ENCODE measurements at regions not wholly inside any gene's neighbourhood (a gene's known extent, or its start where the extent isn't known, plus 50 kb on each side); places are given as distances from the start of the nearest gene placed in this dataset.

GRCh38 chr16:14341324-14342225 is 270.5 kb downstream of the MRTFB start:
- Histone ChIP-seq H2AFZ (replicated peaks; ENCODE audit: low read length, poor library complexity) (no peak overlapping the region), H4K91ac (ENCODE audit: insufficient read depth, low read depth, low read length) (no peak overlapping the region), H3K4me3 (ENCODE audit: insufficient read depth, low read depth, low read length) (no peak overlapping the region), H3K4ac (ENCODE audit: low read depth, low read length) (no peak overlapping the region), H3K23ac (ENCODE audit: low read depth, low read length) (no peak overlapping the region), H3K27me3 (ENCODE audit: control insufficient read depth, insufficient read depth, low read length) (no peaks in the 10 kb centered on the region), H2BK5ac (ENCODE audit: low read depth, low read length, poor library complexity, severe bottlenecking) (no peak overlapping the region), H3K9me1 (ENCODE audit: insufficient read depth, low read length) (no peaks in the 10 kb centered on the region), H4K20me1 (ENCODE audit: insufficient read depth, low read length) (no peaks in the 10 kb centered on the region), H3K9ac (ENCODE audit: low read depth, low read length) (no peak overlapping the region), H3K4me1 (ENCODE audit: control insufficient read depth, insufficient read depth, low read length) (peaks cover 4% of the 10 kb centered on the region), H4K8ac (ENCODE audit: low read depth in 2 of 2, low read length in 2 of 2) (no peak overlapping the region), H3K79me1 (ENCODE audit: low read depth in 1 of 2, low read length in 2 of 2) (no peaks in the 10 kb centered on the region), H3K27ac (ENCODE audit: insufficient read depth, low read length) (no peak overlapping the region), H3K56ac (ENCODE audit: extremely low read depth, insufficient read depth, low read length) (no peak overlapping the region), H2AK9ac (replicated peaks; ENCODE audit: low read depth, low read length, poor library complexity) (no peak overlapping the region), H2BK20ac (ENCODE audit: low read depth, low read length) (no peak overlapping the region), H3K4me2 (ENCODE audit: low read depth, low read length) (no peak overlapping the region), H3K18ac (ENCODE audit: low read depth, low read length) (no peak overlapping the region), H2BK15ac (ENCODE audit: low read depth, low read length) (no peak overlapping the region), H3K9me3 (ENCODE audit: control insufficient read depth, insufficient read depth, low read length) (peaks cover 5% of the 10 kb centered on the region), H4K5ac (ENCODE audit: low read depth, low read length) (no peak overlapping the region), H2AK5ac (ENCODE audit: low read depth, low read length) (no peak overlapping the region), H3K14ac (replicated peaks; ENCODE audit: low read depth, low read length) (no peak overlapping the region), H3K36me3 (ENCODE audit: control insufficient read depth, insufficient read depth, low read length) (no peaks in the 10 kb centered on the region), H2BK120ac (ENCODE audit: low read depth, low read length) (no peak overlapping the region)
- TF ChIP-seq CHD1 (IDR thresholded peaks at IDR 0.05; ENCODE audit: low read depth, low read length) (no peak), ELK1 (IDR thresholded peaks at IDR 0.05; ENCODE audit: borderline replicate concordance, low read depth, low read length) (no peak), NFE2L2 (IDR thresholded peaks at IDR 0.05; ENCODE audit: low read depth, low read length) (no peak), BHLHE40 (IDR thresholded peaks at IDR 0.05; ENCODE audit: low read depth, low read length) (no peak), RAD21 (IDR thresholded peaks at IDR 0.05; ENCODE audit: low read length) (no peak), RFX5 (IDR thresholded peaks at IDR 0.05; ENCODE audit: low read depth, low read length) (no peak), FOS (IDR thresholded peaks at IDR 0.05; ENCODE audit: low read depth, low read length) (no peak), MAFK (IDR thresholded peaks at IDR 0.05; ENCODE audit: low read depth, low read length) (no peak), MXI1 (IDR thresholded peaks at IDR 0.05; ENCODE audit: borderline replicate concordance, low read depth, low read length) (no peak), CEBPB (IDR thresholded peaks at IDR 0.05; ENCODE audit: low read depth, low read length) (no peak), POLR2A (IDR thresholded peaks at IDR 0.05; ENCODE audit: low read depth, low read length) (no peak), MAZ (IDR thresholded peaks at IDR 0.05; ENCODE audit: borderline replicate concordance, low read depth, low read length) (no peak)
- TF ChIP-seq, protein P1, sequence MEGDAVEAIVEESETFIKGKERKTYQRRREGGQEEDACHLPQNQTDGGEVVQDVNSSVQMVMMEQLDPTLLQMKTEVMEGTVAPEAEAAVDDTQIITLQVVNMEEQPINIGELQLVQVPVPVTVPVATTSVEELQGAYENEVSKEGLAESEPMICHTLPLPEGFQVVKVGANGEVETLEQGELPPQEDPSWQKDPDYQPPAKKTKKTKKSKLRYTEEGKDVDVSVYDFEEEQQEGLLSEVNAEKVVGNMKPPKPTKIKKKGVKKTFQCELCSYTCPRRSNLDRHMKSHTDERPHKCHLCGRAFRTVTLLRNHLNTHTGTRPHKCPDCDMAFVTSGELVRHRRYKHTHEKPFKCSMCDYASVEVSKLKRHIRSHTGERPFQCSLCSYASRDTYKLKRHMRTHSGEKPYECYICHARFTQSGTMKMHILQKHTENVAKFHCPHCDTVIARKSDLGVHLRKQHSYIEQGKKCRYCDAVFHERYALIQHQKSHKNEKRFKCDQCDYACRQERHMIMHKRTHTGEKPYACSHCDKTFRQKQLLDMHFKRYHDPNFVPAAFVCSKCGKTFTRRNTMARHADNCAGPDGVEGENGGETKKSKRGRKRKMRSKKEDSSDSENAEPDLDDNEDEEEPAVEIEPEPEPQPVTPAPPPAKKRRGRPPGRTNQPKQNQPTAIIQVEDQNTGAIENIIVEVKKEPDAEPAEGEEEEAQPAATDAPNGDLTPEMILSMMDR (conservative IDR thresholded peaks at IDR 0.05; ENCODE audit: low read depth, low read length) = no peak
- TF ChIP-seq, protein P2, sequence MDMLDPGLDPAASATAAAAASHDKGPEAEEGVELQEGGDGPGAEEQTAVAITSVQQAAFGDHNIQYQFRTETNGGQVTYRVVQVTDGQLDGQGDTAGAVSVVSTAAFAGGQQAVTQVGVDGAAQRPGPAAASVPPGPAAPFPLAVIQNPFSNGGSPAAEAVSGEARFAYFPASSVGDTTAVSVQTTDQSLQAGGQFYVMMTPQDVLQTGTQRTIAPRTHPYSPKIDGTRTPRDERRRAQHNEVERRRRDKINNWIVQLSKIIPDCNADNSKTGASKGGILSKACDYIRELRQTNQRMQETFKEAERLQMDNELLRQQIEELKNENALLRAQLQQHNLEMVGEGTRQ (IDR thresholded peaks at IDR 0.05; ENCODE audit: low read depth, low read length) = no peak
- dilution Hi-C loops (cut with HindIII; ENCODE audit: low sequenced_read_pairs, unreplicated experiment) = no loop called here
- in situ Hi-C loops (cut with MboI; ENCODE audit: low sequenced_read_pairs) = no loop called here
- ChIA-PET CTCF (interaction anchor here (0.6 kb wide), 1 partner anchor 47 kb away, joined by 3 read pairs; no protein-coding TSS in a partner anchor), POLR2A (ENCODE audit: unreplicated experiment) (no interaction called here)
- intact Hi-C loops (cut with micrococcal nuclease) = no loop called here
- no CpG with 5 or more reads among the region's 4 CpGs for WGBS, 2 experiments (ENCODE audit: extremely low coverage in 2 of 2, insufficient read length in 1 of 2)
- no TSS peak for BruUV-seq (replicated peaks)
- no peak for DNase-seq
- ATAC-seq (ENCODE audit: low read depth) = no peak
